ENCODE measurements at regions not wholly inside any gene's neighbourhood (a gene's known extent, or its start where the extent isn't known, plus 50 kb on each side); places are given as distances from the start of the nearest gene placed in this dataset.

GRCh38 chr19:28680111-28680510 lies 532.8 kb downstream of the UQCRFS1 start:
- no peak for TF ChIP-seq CTCF (IDR thresholded peaks at IDR 0.05)
- no peak for TF ChIP-seq POLR2A (IDR thresholded peaks at IDR 0.05)
- TF ChIP-seq POLR2AphosphoS5 (IDR thresholded peaks at IDR 0.05; ENCODE audit: insufficient read depth in 1 of 2, low read depth in 1 of 2) = no peak

All from vagina (tissue), 2 donors.